Suprapubic skin (tissue), 4 donors: ENCODE measurements at regions not wholly inside any gene's neighbourhood (a gene's known extent, or its start where the extent isn't known, plus 50 kb on each side); places are given as distances from the start of the nearest gene placed in this dataset.

Source experiments
- DNase-seq, 2 donors: peaks; one replicate each; pipeline ENCODE4 v3.0.0-alpha.2; 2019; ENCODE audit warnings: low spot score in 2 of 2
- H3K27ac ChIP-seq: fragments of 200-600 bp; sonication (generic); one replicate; pipeline ENCODE4 v1.5.1; 2019
- H3K27me3 ChIP-seq: fragments of 200-600 bp; sonication (generic); one replicate; pipeline ENCODE4 v1.5.1; 2019
- H3K36me3 ChIP-seq: fragments of 200-600 bp; sonication (generic); one replicate; pipeline ENCODE4 v1.5.1; 2019
- H3K4me1 ChIP-seq: fragments of 200-600 bp; sonication (generic); one replicate; pipeline ENCODE4 v1.5.1; 2019
- H3K4me3 ChIP-seq: fragments of 200-600 bp; sonication (generic); one replicate; pipeline ENCODE4 v1.5.1; 2019; ENCODE audit warnings: mild to moderate bottlenecking
- H3K9me3 ChIP-seq: fragments of 200-600 bp; sonication (generic); one replicate; pipeline ENCODE4 v1.5.1; 2019
- CTCF ChIP-seq, 2 donors: fragments of 200-600 bp in 1 of 2; fragments of 450-650 bp in 1 of 2; sonication (generic) in 1 of 2; IDR thresholded peaks; one replicate each; pipeline ENCODE4 v1.5.1; 2016 to 2019; ENCODE audit warnings: antibody characterized with exemption in 2 of 2, mild to moderate bottlenecking in 1 of 2, moderate library complexity in 1 of 2
- EP300 ChIP-seq: sonication (generic); formaldehyde crosslinking; IDR thresholded peaks from one replicate; pipeline ENCODE4 v1.6.1; 2017; ENCODE audit warnings: antibody characterized with exemption
- POLR2A ChIP-seq, 2 donors: fragments of 450-650 bp; IDR thresholded peaks; one replicate each; pipeline ENCODE4 v1.6.1; 2017; ENCODE audit warnings: antibody characterized with exemption in 2 of 2, mild to moderate bottlenecking in 2 of 2, moderate library complexity in 2 of 2
- POLR2AphosphoS5 ChIP-seq, 3 donors: sonication (generic); formaldehyde crosslinking; IDR thresholded peaks; one replicate each; pipeline ENCODE4 v1.6.1; 2017; ENCODE audit warnings: antibody characterized with exemption in 3 of 3
- WGBS: methylation state at CpG from one replicate; pipeline ENCODE4 v1.1.5; 2018; 5-methylcytosine and 5-hydroxymethylcytosine counted together

DNA sequence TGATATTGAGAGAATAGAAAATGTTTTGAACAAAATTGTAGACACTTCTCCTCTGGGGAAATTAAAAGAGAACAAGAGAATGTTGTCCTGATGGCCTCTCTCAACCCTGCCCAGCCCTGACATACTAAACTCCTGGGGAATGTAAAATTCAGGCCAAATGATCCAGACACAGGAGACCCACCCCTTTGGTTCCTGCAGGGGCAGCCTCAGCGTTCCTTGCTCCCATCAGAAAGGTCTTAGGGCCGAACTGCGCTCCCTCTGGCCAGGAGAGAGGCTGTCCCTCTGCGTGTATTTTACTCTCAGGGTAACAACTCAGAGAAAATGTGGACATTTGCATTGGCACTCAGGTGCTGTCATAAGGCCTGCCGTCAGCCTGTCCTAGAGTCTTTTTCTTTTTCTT is 616.3 kb upstream of the KLF4 start:
- H3K27me3 ChIP-seq, result no peaks in the 10 kb centered on the region
- WGBS, result 45% methylated on average over 5 of the region's 5 CpGs
- no peaks in the 10 kb centered on the region for H3K9me3 ChIP-seq
- no peak overlapping the region for H3K27ac ChIP-seq
- DNase-seq, result no peak
- H3K4me1 ChIP-seq, result peaks cover 38% of the 10 kb centered on the region
- no peak overlapping the region for H3K4me3 ChIP-seq
- TF ChIP-seq CTCF (IDR thresholded peaks at IDR 0.05), result no peak
- TF ChIP-seq POLR2A (IDR thresholded peaks at IDR 0.05), result no peak
- TF ChIP-seq POLR2AphosphoS5 (IDR thresholded peaks at IDR 0.05), result no peak
- no peak for TF ChIP-seq EP300
- H3K36me3 ChIP-seq, result no peaks in the 10 kb centered on the region

- 59% methylated on average over 1 of the region's 1 CpG for WGBS
- no peak overlapping the region for H3K27ac ChIP-seq
- H3K4me3 ChIP-seq, result no peak overlapping the region
Observed at GRCh38 chr9:108104991-108105390, 615.4 kb upstream of the KLF4 start.

DNA sequence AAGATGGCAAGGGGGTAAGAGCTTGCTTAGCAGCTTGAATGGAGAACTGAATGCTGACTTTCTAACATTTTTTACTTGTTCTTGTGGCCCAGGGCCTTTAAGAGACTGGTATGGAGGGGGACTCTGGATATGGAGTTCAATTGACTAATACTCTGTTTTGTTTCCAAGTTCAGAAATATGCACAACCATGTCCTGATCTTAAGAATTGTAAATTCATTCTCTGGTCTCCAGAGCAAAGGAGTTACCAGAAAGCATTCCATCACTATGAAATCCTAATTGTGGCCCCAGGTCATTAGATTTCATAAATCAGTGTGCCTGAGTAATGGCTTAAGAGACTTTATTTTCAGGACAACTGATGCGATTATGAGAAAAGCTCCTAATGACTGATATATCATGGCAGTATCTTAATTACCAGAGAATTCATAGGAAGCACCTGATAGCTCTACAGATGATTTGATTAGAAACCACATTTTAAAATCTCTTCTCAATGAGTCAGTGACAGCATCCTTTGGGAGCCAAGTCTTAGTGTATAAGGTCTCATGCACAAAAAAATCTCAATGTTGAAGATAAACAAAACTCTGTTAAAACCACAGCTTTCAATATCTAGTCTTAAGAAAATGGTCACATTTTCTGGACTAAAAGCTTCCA is 613.6 kb upstream of the KLF4 start:
- H3K36me3 ChIP-seq, result no peaks in the 10 kb centered on the region
- H3K4me1 ChIP-seq, result peaks cover 30% of the 10 kb centered on the region
- no peak overlapping the region for H3K4me3 ChIP-seq
- no peak for TF ChIP-seq POLR2AphosphoS5 (IDR thresholded peaks at IDR 0.05)
- TF ChIP-seq EP300, result no peak
- TF ChIP-seq CTCF (IDR thresholded peaks at IDR 0.05), result no peak
- no peak for TF ChIP-seq POLR2A (IDR thresholded peaks at IDR 0.05)
- 42% methylated on average over 1 of the region's 1 CpG for WGBS
- no peaks in the 10 kb centered on the region for H3K9me3 ChIP-seq
- no peaks in the 10 kb centered on the region for H3K27me3 ChIP-seq
- no peak overlapping the region for H3K27ac ChIP-seq
- DNase-seq, result no peak

More at GRCh38 chr9:108104991-108105390, 615.4 kb upstream of the KLF4 start:
- Histone ChIP-seq H3K27me3 (no peaks in the 10 kb centered on the region), H3K4me1 (peaks cover 38% of the 10 kb centered on the region), H3K36me3 (no peaks in the 10 kb centered on the region), H3K9me3 (no peaks in the 10 kb centered on the region)
- DNase-seq, result no peak
- no peak for TF ChIP-seq CTCF (IDR thresholded peaks at IDR 0.05)
- TF ChIP-seq POLR2A (IDR thresholded peaks at IDR 0.05), result no peak
- TF ChIP-seq POLR2AphosphoS5 (IDR thresholded peaks at IDR 0.05), result no peak
- TF ChIP-seq EP300, result no peak

GRCh38 chr9:108101410-108101809 is 611.8 kb upstream of the KLF4 start:
- Histone ChIP-seq H3K36me3 (no peaks in the 10 kb centered on the region), H3K4me1 (peaks cover 30% of the 10 kb centered on the region), H3K27ac (no peak overlapping the region), H3K4me3 (no peak overlapping the region), H3K27me3 (no peaks in the 10 kb centered on the region), H3K9me3 (no peaks in the 10 kb centered on the region)
- DNase-seq, result no peak
- TF ChIP-seq POLR2A (IDR thresholded peaks at IDR 0.05) (no peak), EP300 (no peak), POLR2AphosphoS5 (IDR thresholded peaks at IDR 0.05) (no peak), CTCF (IDR thresholded peaks at IDR 0.05) (no peak)
- 88% methylated on average over 1 of the region's 1 CpG for WGBS

- WGBS, result 95% methylated on average over 6 of the region's 6 CpGs
- no peak for DNase-seq
- TF ChIP-seq EP300 (no peak), CTCF (IDR thresholded peaks at IDR 0.05) (no peak), POLR2A (IDR thresholded peaks at IDR 0.05) (no peak), POLR2AphosphoS5 (IDR thresholded peaks at IDR 0.05) (no peak)
- Histone ChIP-seq H3K36me3 (no peaks in the 10 kb centered on the region), H3K4me3 (no peak overlapping the region), H3K4me1 (peaks cover 24% of the 10 kb centered on the region), H3K9me3 (no peaks in the 10 kb centered on the region), H3K27me3 (no peaks in the 10 kb centered on the region), H3K27ac (no peak overlapping the region)
Observed at GRCh38 chr9:108100571-108100970, 611.0 kb upstream of the KLF4 start.
